ENCODE measurements at regions not wholly inside any gene's neighbourhood (a gene's known extent, or its start where the extent isn't known, plus 50 kb on each side); places are given as distances from the start of the nearest gene placed in this dataset.

GRCh38 chr1:238143038-238143437, 252.3 kb upstream of the ZP4 start:
- no peak for TF ChIP-seq MZF1 (CRISPR knock-in tag; IDR thresholded peaks at IDR 0.05; ENCODE audit: borderline replicate concordance)
- no peak for TF ChIP-seq ZNF30 (CRISPR knock-in tag; IDR thresholded peaks at IDR 0.05)
- TF ChIP-seq MEF2D (CRISPR knock-in tag; IDR thresholded peaks at IDR 0.05), result no peak
- no peak for TF ChIP-seq CTCF (CRISPR knock-in tag; IDR thresholded peaks at IDR 0.05)
- TF ChIP-seq EZH2 (conservative IDR thresholded peaks at IDR 0.05; ENCODE audit: low read depth, low read length), result no peak
- TF ChIP-seq ZFP1 (CRISPR knock-in tag; IDR thresholded peaks at IDR 0.05), result no peak
- TF ChIP-seq ZNF180 (CRISPR knock-in tag; IDR thresholded peaks at IDR 0.05; ENCODE audit: borderline replicate concordance, low read depth), result no peak
- TF ChIP-seq TRIM22 (IDR thresholded peaks at IDR 0.05), result no peak
- no peak for TF ChIP-seq ZBTB25 (CRISPR knock-in tag; IDR thresholded peaks at IDR 0.05)
- TF ChIP-seq PBX3 (CRISPR knock-in tag; IDR thresholded peaks at IDR 0.05; ENCODE audit: borderline replicate concordance), result no peak
- no peak for TF ChIP-seq CC2D1A (CRISPR knock-in tag; IDR thresholded peaks at IDR 0.05)
